HAP-1 (cell line): ENCODE measurements at regions not wholly inside any gene's neighbourhood (a gene's known extent, or its start where the extent isn't known, plus 50 kb on each side); places are given as distances from the start of the nearest gene placed in this dataset.
"Not testable (repeated sequence)": the region's sequence is repeated elsewhere in the genome, so short reads cannot be mapped to it uniquely, and the experiment has no call there.

Experiments used
- DNase-seq, 2 experiments: peaks; one replicate each; pipeline ENCODE4 v3.0.0-alpha.2; 2016 to 2020; ENCODE audit warnings: low spot score in 2 of 2
- H3K27me3 ChIP-seq: fragments of 250-450 bp; sonication (Bioruptor Pico); 2 replicates; pipeline ENCODE4 v1.5.1; 2020; ENCODE audit warnings: low read depth, mild to moderate bottlenecking, moderate library complexity
- H3K36me3 ChIP-seq: fragments of 250-450 bp; sonication (Bioruptor Pico); replicated peaks from 2 replicates; pipeline ENCODE4 v1.5.1; 2020; ENCODE audit warnings: mild to moderate bottlenecking
- H3K4me1 ChIP-seq: fragments of 250-450 bp; sonication (Bioruptor Pico); 2 replicates; pipeline ENCODE4 v1.5.1; 2020; ENCODE audit warnings: mild to moderate bottlenecking
- H3K4me3 ChIP-seq: fragments of 250-450 bp; sonication (Bioruptor Pico); 2 replicates; pipeline ENCODE4 v1.5.1; 2020; ENCODE audit warnings: mild to moderate bottlenecking, moderate library complexity
- H3K9me3 ChIP-seq: fragments of 250-450 bp; sonication (Bioruptor Pico); 2 replicates; pipeline ENCODE4 v1.5.1; 2020; ENCODE audit warnings: mild to moderate bottlenecking, moderate library complexity
- in situ Hi-C: fragments of 300-500 bp; cut with MboI; formaldehyde crosslinking; loops from 3 replicates; pipeline ENCODE4 v1.14.3; 2020; ENCODE audit warnings: low sequenced_read_pairs, inconsistent platforms, mixed read lengths

DNA sequence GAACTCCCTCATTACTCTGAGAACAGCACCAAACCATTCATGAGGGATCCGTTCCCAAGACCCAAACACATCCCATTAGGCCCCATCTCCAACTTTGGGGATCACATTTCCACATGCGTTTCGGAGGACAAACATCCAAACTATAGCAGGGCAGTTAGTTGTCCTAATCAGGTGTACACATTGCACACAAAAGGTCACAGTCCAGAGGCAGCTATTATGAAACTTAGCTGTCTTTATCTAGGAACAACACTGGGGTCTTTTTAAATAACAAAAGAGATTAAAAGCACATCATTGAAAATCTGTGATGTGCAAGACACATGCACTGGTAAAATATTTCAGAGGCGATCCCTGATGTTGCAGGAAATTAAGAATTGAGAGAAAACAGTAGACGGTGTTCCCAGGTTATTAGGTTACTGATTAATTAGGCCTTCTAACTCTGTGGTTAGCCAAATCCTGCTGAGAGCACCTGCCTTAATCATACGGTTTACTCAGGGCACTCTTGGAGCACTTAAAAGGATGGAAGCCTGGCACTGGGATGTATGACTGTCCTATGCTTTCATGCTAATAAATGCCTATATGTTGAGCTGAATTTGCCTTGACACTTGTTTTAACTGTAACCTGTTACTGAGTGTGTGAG lies 1574.5 kb upstream of the WWC1 start:
- Histone ChIP-seq H3K27me3 (no peaks in the 10 kb centered on the region), H3K9me3 (no peaks in the 10 kb centered on the region), H3K4me3 (no peak overlapping the region), H3K36me3 (no peaks in the 10 kb centered on the region), H3K4me1 (peaks cover 16% of the 10 kb centered on the region)
- DNase-seq, result peak; percentile 28 to 72
- in situ Hi-C loops, result no loop called here

DNA sequence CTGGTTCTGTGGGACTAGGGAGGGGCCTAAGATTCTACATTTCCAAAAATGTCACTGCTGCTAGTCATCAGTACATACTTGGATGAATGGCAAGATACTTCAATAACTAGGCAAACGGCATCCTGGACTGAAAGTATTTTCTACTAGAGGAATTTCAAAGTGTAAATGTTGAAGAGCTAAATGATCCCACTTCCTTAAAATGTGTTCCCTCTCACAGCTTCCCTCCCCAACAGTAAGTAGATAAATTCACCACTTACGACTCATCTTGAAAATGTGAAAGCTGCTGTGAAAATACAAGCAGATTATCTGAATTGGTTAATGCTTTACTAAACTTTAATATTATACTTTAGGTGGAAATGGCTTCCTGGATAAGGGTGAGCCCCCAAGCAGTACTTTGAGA lies 1571.5 kb upstream of the WWC1 start:
- in situ Hi-C loops, result no loop called here
- H3K4me3 ChIP-seq, result no peak overlapping the region
- no peaks in the 10 kb centered on the region for H3K27me3 ChIP-seq
- no peaks in the 10 kb centered on the region for H3K36me3 ChIP-seq
- H3K9me3 ChIP-seq, result no peaks in the 10 kb centered on the region
- H3K4me1 ChIP-seq, result peaks cover 10% of the 10 kb centered on the region
- no peak for DNase-seq

DNA sequence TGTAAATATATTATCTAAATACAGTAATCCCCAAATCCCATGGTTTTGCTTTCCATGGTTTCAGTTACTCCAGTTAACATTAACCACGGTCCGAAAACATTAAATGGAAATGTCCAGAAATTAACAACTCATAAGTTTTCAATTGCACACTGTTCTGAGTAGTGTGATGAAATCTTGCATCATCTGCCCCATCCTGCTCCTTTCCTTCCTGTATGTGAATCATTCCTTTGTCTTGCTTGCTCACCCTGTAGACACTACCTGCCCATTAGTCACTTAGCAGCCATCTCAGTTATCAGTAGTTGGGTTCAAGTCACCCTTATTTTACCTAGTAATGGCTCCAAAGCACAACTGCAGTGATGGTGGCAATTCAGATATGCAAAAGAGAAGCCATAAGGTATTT lies 1568.5 kb upstream of the WWC1 start:
- H3K36me3 ChIP-seq, result no peaks in the 10 kb centered on the region
- H3K27me3 ChIP-seq, result no peaks in the 10 kb centered on the region
- no peak for DNase-seq
- H3K9me3 ChIP-seq, result no peaks in the 10 kb centered on the region
- H3K4me1 ChIP-seq, result no peaks in the 10 kb centered on the region
- H3K4me3 ChIP-seq, result no peak overlapping the region
- in situ Hi-C loops, result no loop called here

- Histone ChIP-seq H3K4me3 (no peak overlapping the region), H3K4me1 (no peaks in the 10 kb centered on the region), H3K36me3 (no peaks in the 10 kb centered on the region), H3K9me3 (no peaks in the 10 kb centered on the region), H3K27me3 (no peaks in the 10 kb centered on the region)
- DNase-seq, result no peak
- in situ Hi-C loops, result no loop called here
Measured at GRCh38 chr5:166724284-166724683, 1567.2 kb upstream of the WWC1 start.

DNA sequence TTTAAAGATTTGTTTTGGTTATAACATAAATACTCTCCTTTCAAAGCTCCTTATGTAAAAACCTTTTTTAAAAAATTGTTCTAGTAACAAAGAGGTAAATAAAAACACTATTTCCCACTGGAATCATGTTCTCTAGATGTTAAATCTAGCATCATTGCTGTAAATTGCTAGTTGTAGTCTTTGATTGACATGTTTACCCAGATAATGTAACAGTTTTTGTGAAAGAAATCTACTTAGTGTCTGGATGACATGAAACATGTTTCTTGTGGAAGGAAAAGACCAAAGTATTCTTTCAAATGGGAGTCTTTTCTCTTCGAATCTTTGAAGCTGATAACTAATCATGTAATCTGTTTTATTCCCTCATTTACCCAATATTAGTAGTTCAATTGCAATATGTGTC lies 1565.9 kb upstream of the WWC1 start:
- no peak for DNase-seq
- H3K36me3 ChIP-seq, result no peaks in the 10 kb centered on the region
- H3K4me1 ChIP-seq, result no peaks in the 10 kb centered on the region
- in situ Hi-C loops, result no loop called here
- H3K27me3 ChIP-seq, result no peaks in the 10 kb centered on the region
- no peaks in the 10 kb centered on the region for H3K9me3 ChIP-seq
- no peak overlapping the region for H3K4me3 ChIP-seq

DNA sequence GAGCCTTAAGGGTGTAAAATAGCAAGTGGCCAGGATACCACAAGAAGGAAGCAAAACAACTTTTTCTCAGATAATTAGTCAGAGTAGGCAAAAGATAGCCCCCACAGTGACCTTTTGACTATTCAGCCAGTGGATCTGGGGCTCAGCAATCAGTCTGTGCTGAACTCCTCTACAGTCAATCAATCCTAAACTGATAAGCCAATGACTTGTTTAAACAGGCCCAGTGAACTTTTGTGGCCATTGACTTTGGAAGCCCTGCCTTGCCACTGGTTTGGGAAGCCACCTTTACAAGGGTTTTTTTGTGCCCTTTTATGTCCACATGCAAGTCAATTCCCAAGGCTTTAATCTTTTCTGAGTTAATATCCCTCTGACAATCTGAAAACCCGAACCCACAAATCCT lies 1565.0 kb upstream of the WWC1 start:
- Histone ChIP-seq H3K9me3 (no peaks in the 10 kb centered on the region), H3K27me3 (no peaks in the 10 kb centered on the region), H3K4me1 (no peaks in the 10 kb centered on the region), H3K36me3 (no peaks in the 10 kb centered on the region), H3K4me3 (no peak overlapping the region)
- in situ Hi-C loops, result no loop called here
- no peak for DNase-seq

DNA sequence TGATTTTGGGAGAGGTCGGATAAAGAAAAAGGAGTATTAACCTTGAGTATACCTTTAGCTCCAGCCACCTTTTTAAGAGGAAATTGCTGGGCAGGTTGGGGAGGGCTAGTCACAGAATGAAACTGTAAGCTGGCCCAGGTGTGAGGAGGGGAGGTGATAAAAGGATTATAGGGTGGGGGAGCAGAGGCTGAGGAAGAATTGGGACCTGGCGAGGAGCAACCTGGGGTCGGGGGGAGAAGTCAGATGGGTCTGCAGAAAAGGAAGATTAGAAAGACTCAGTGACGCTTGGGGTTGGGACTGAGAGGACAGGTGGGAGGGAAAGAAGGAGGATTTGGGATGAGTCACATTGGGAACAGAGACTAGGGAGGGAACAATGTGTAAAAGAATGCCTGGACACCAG lies 1548.5 kb upstream of the WWC1 start:
- H3K4me1 ChIP-seq, H3K9me3 ChIP-seq, H3K36me3 ChIP-seq, H3K27me3 ChIP-seq, DNase-seq, in situ Hi-C loops, H3K4me3 ChIP-seq: not testable (repeated sequence)

- Histone ChIP-seq H3K4me1 (no peaks in the 10 kb centered on the region), H3K4me3 (no peak overlapping the region), H3K9me3 (no peaks in the 10 kb centered on the region), H3K36me3 (no peaks in the 10 kb centered on the region), H3K27me3 (no peaks in the 10 kb centered on the region)
- in situ Hi-C loops, result no loop called here
- no peak for DNase-seq
Measured at GRCh38 chr5:166746506-166746905, 1544.9 kb upstream of the WWC1 start.

DNA sequence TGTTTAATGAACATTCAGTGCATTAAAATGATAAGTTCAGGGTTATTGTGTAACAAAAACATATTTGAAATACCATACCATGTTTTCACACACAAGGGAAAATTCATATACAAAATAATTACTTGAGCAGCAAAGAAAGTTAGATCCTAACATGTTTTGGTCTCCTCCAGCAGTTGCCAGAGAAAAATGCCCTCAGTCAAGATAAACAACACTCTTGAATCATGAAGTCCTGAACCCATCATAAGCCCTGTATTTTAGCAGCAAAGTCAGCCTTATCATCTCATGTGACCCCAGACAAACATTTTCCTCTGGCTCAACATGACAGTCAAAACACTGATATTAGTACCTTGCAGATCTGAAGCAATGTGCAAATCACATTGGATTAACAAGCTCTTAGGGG lies 1541.1 kb upstream of the WWC1 start:
- DNase-seq, result no peak
- Histone ChIP-seq H3K4me1 (no peaks in the 10 kb centered on the region), H3K9me3 (no peaks in the 10 kb centered on the region), H3K27me3 (no peaks in the 10 kb centered on the region), H3K4me3 (no peak overlapping the region), H3K36me3 (no peaks in the 10 kb centered on the region)
- in situ Hi-C loops, result no loop called here

DNA sequence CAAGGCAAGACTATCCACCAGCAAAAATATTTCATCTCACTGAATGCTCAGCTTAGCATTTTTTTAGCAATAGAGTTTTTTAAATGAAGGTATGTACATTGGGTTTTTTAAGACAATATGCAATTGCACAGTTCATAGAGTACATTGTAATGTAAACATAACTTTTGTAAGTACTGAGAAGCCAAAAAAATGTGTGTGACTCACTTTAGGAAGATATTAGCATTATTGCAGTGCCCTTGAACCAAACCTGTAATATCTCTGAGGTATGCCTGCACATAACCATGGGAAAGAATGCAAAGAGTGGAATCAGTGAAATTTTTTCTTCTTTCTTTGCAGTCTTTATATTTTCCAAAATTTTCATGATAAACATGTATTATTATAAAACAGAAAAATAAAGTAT lies 1533.3 kb upstream of the WWC1 start:
- H3K9me3 ChIP-seq, result no peaks in the 10 kb centered on the region
- H3K4me3 ChIP-seq, result no peak overlapping the region
- H3K36me3 ChIP-seq, result no peaks in the 10 kb centered on the region
- DNase-seq, result peak in 1 of 2 experiments; percentile 15
- in situ Hi-C loops, result no loop called here
- no peaks in the 10 kb centered on the region for H3K27me3 ChIP-seq
- peaks cover 13% of the 10 kb centered on the region for H3K4me1 ChIP-seq

DNA sequence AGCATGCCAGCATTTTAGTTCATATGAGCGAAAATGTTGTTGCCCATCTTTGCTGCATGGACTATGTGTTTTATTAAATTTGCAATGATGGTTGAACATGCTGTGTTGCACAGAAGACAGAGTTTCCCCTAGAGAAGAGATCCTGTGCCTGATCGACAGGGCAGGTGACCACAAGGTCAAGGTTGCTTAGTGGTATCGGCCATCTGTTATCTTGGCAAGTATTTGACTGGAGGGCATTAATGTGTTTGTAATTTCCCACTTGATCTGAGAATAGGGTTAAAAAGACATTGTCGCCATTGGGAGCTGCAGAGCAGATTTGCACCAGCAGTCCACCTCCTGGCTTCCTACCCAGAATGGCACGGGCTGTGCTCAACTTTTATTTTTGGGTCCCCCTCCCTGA lies 1523.6 kb upstream of the WWC1 start:
- in situ Hi-C loops, result no loop called here
- DNase-seq, result no peak
- no peaks in the 10 kb centered on the region for H3K27me3 ChIP-seq
- H3K9me3 ChIP-seq, result no peaks in the 10 kb centered on the region
- no peaks in the 10 kb centered on the region for H3K4me1 ChIP-seq
- H3K36me3 ChIP-seq, result no peaks in the 10 kb centered on the region
- H3K4me3 ChIP-seq, result no peak overlapping the region

- no peak for DNase-seq
- H3K4me1 ChIP-seq, result no peaks in the 10 kb centered on the region
- no peaks in the 10 kb centered on the region for H3K9me3 ChIP-seq
- in situ Hi-C loops, result no loop called here
- H3K4me3 ChIP-seq, result no peak overlapping the region
- no peaks in the 10 kb centered on the region for H3K36me3 ChIP-seq
- H3K27me3 ChIP-seq, result no peaks in the 10 kb centered on the region
Measured at GRCh38 chr5:166768536-166768935, 1522.9 kb upstream of the WWC1 start.

- Histone ChIP-seq H3K9me3 (no peaks in the 10 kb centered on the region), H3K36me3 (no peaks in the 10 kb centered on the region), H3K4me1 (no peaks in the 10 kb centered on the region), H3K4me3 (no peak overlapping the region), H3K27me3 (no peaks in the 10 kb centered on the region)
- in situ Hi-C loops, result no loop called here
- no peak for DNase-seq
Measured at GRCh38 chr5:166772770-166773169, 1518.7 kb upstream of the WWC1 start.

- Histone ChIP-seq H3K27me3 (no peaks in the 10 kb centered on the region), H3K36me3 (no peaks in the 10 kb centered on the region), H3K4me3 (no peak overlapping the region), H3K4me1 (peaks cover 8% of the 10 kb centered on the region; the same call in 1 of the 2 replicates), H3K9me3 (no peaks in the 10 kb centered on the region)
- DNase-seq, result peak; percentile 38 to 60
- in situ Hi-C loops, result no loop called here
Measured at GRCh38 chr5:166781737-166782136, 1509.7 kb upstream of the WWC1 start.

- Histone ChIP-seq H3K36me3 (no peaks in the 10 kb centered on the region), H3K4me3 (no peak overlapping the region), H3K9me3 (no peaks in the 10 kb centered on the region), H3K4me1 (peaks cover 21% of the 10 kb centered on the region), H3K27me3 (no peaks in the 10 kb centered on the region)
- DNase-seq, result no peak
- in situ Hi-C loops, result no loop called here
Measured at GRCh38 chr5:166784545-166785078, 1506.8 kb upstream of the WWC1 start.
